ENCODE measurements at regions not wholly inside any gene's neighbourhood (a gene's known extent, or its start where the extent isn't known, plus 50 kb on each side); places are given as distances from the start of the nearest gene placed in this dataset.

- TF ChIP-seq SAFB2 (IDR thresholded peaks at IDR 0.05; ENCODE audit: borderline replicate concordance, low read depth, low read length, severe bottlenecking) = no peak
- no peak for TF ChIP-seq SMARCA5 (IDR thresholded peaks at IDR 0.05)
- TF ChIP-seq TEAD1 (CRISPR knock-in tag; IDR thresholded peaks at IDR 0.05) = no peak
- TF ChIP-seq ZBTB9 (CRISPR knock-in tag; IDR thresholded peaks at IDR 0.05) = no peak
- no peak for TF ChIP-seq SMAD3 (CRISPR knock-in tag; conservative IDR thresholded peaks at IDR 0.05)
- TF ChIP-seq POU5F1 (IDR thresholded peaks at IDR 0.05; ENCODE audit: borderline replicate concordance, low read depth, low read length, partially characterized antibody) = no peak
- no peak for TF ChIP-seq POLR2A (conservative IDR thresholded peaks at IDR 0.05)
Measured at GRCh38 chr4:110860125-110860524, 237.2 kb upstream of the PITX2 start (continued).

- TF ChIP-seq BRD4 (IDR thresholded peaks at IDR 0.05) (no peak), HOXB6 (CRISPR knock-in tag; IDR thresholded peaks at IDR 0.05; ENCODE audit: borderline replicate concordance) (no peak), ZNF511 (CRISPR knock-in tag; IDR thresholded peaks at IDR 0.05) (no peak), KDM2B (CRISPR knock-in tag; IDR thresholded peaks at IDR 0.05) (no peak), NR4A1 (CRISPR knock-in tag; IDR thresholded peaks at IDR 0.05) (no peak), NR4A1 (tag; IDR thresholded peaks at IDR 0.05) (no peak), SMAD4 (CRISPR knock-in tag; conservative IDR thresholded peaks at IDR 0.05) (no peak), FOXA1 (IDR thresholded peaks at IDR 0.05; ENCODE audit: borderline replicate concordance) (no peak)
- H3K9ac ChIP-seq (ENCODE audit: insufficient read depth in 1 of 2, low read depth in 2 of 2, low read length in 2 of 2) = no peak overlapping the region
- H3K79me2 ChIP-seq (ENCODE audit: control insufficient read depth, insufficient read depth, low read length) = no peaks in the 10 kb centered on the region
- no peaks in the 10 kb centered on the region for H3K36me3 ChIP-seq (ENCODE audit: control insufficient read depth, insufficient read depth, low read length)
- H2AFZ ChIP-seq (ENCODE audit: low read depth, low read length) = no peak overlapping the region
- CTCF ChIA-PET (ENCODE audit: low intra/inter-chr PET ratio) = no interaction called here
- no peak overlapping the region for H3K4me2 ChIP-seq (ENCODE audit: insufficient read depth, low read length)
- FAIRE-seq = no peak
- H3K4me3 ChIP-seq = no peak overlapping the region
- H3K4me1 ChIP-seq (replicated peaks in 1 of 2; ENCODE audit: control insufficient read depth in 2 of 2, insufficient read depth in 2 of 2, low read length in 2 of 2) = no peaks in the 10 kb centered on the region
- intact Hi-C loops (cut with micrococcal nuclease) = no loop called here
- ATAC-seq = no peak
- no TSS peak for BruUV-seq (replicated peaks)
- no peak for DNase-seq (ENCODE audit: extremely low read depth in 1 of 4, low spot score in 3 of 4)
- H3K27me3 ChIP-seq (ENCODE audit: control insufficient read depth in 2 of 2, insufficient read depth in 2 of 2, low read length in 2 of 2) = no peaks in the 10 kb centered on the region
- in situ Hi-C loops (cut with MboI) = no loop called here
- H3K9me3 ChIP-seq (replicated peaks; ENCODE audit: control insufficient read depth, insufficient read depth, low read depth, low read length) = no peaks in the 10 kb centered on the region
- 7% methylated on average over 1 of the region's 1 CpG for WGBS (ENCODE audit: insufficient coverage, low coverage, missing lambda C conversion rate)
- no peaks in the 10 kb centered on the region for H3K9me1 ChIP-seq (ENCODE audit: control insufficient read depth, insufficient read depth, low read length)
- H4K20me1 ChIP-seq (replicated peaks; ENCODE audit: control insufficient read depth, insufficient read depth, low read length) = no peaks in the 10 kb centered on the region
- POLR2A ChIA-PET = no interaction called here
- no peak overlapping the region for H3K27ac ChIP-seq (ENCODE audit: extremely low read depth, low read depth, low read length)
Measured at GRCh38 chr4:110860901-110861300, 238.0 kb upstream of the PITX2 start.
